ENCODE measurements at regions not wholly inside any gene's neighbourhood (a gene's known extent, or its start where the extent isn't known, plus 50 kb on each side); places are given as distances from the start of the nearest gene placed in this dataset.

- ATAC-seq (peak; percentile 79), DNase-seq (ENCODE audit: low spot score) (peak; percentile 34)
- no peak overlapping the region for H3K27ac ChIP-seq (ENCODE audit: low read depth)
- H4K20me1 ChIP-seq (replicated peaks; ENCODE audit: insufficient read depth) = no peaks in the 10 kb centered on the region
- TF ChIP-seq CTCF (conservative IDR thresholded peaks at IDR 0.05; ENCODE audit: low read depth in 2 of 2) (peak; percentile 19 to 27), EZH2phosphoT487 (IDR thresholded peaks at IDR 0.05; ENCODE audit: unreplicated experiment) (no peak), ZNF462 (CRISPR knock-in tag; IDR thresholded peaks at IDR 0.05) (no peak)
- no peaks in the 10 kb centered on the region for H3F3A ChIP-seq (replicated peaks; ENCODE audit: low read depth)
- no peak overlapping the region for H3K4me2 ChIP-seq
- H2AFZ ChIP-seq = no peak overlapping the region
- H3K79me2 ChIP-seq (replicated peaks; ENCODE audit: insufficient read depth) = no peaks in the 10 kb centered on the region
- H3K4me3 ChIP-seq = no peak overlapping the region
- Mint-ChIP-seq H3K9me3 (peaks cover 14% of the 10 kb centered on the region), H3K4me1 (no peaks in the 10 kb centered on the region), H3K4me3 (no peak overlapping the region), H3K36me3 (ENCODE audit: low read depth) (peaks cover 4% of the 10 kb centered on the region; the same call in 1 of the 3 replicates), H3K27me3 (ENCODE audit: insufficient read depth, low read depth, poor library complexity) (no peaks in the 10 kb centered on the region), H3K27ac (no peak overlapping the region)
- H3K36me3 ChIP-seq (ENCODE audit: insufficient read depth) = no peaks in the 10 kb centered on the region
- H3K4me1 ChIP-seq (ENCODE audit: insufficient read depth) = no peaks in the 10 kb centered on the region
- H3K9me2 ChIP-seq (ENCODE audit: insufficient read depth) = no peaks in the 10 kb centered on the region
- H3K27me3 ChIP-seq (ENCODE audit: insufficient read depth) = no peaks in the 10 kb centered on the region
These were observed 129.2 kb upstream of the SLCO1B1 start for GRCh38 chr12:21001778-21002177.

GRCh38 chr12:21025656-21026055, 105.3 kb upstream of the SLCO1B1 start:
- DNase-seq (ENCODE audit: low spot score) (no peak), ATAC-seq (no peak)
- Mint-ChIP-seq H3K36me3 (ENCODE audit: low read depth) (no peaks in the 10 kb centered on the region), H3K4me3 (no peak overlapping the region), H3K4me1 (no peaks in the 10 kb centered on the region), H3K27me3 (ENCODE audit: insufficient read depth, low read depth, poor library complexity) (no peaks in the 10 kb centered on the region), H3K9me3 (peaks cover 3% of the 10 kb centered on the region; the same call in 1 of the 3 replicates), H3K27ac (no peak overlapping the region)
- no peaks in the 10 kb centered on the region for H4K20me1 ChIP-seq (replicated peaks; ENCODE audit: insufficient read depth)
- no peak overlapping the region for H3K4me2 ChIP-seq
- no peaks in the 10 kb centered on the region for H3K9me2 ChIP-seq (ENCODE audit: insufficient read depth)
- H3K79me2 ChIP-seq (replicated peaks; ENCODE audit: insufficient read depth) = no peaks in the 10 kb centered on the region
- no peaks in the 10 kb centered on the region for H3F3A ChIP-seq (replicated peaks; ENCODE audit: low read depth)
- no peaks in the 10 kb centered on the region for H3K36me3 ChIP-seq (ENCODE audit: insufficient read depth)
- no peaks in the 10 kb centered on the region for H3K27me3 ChIP-seq (ENCODE audit: insufficient read depth)
- no peaks in the 10 kb centered on the region for H3K4me1 ChIP-seq (ENCODE audit: insufficient read depth)
- H2AFZ ChIP-seq = no peak overlapping the region
- H3K4me3 ChIP-seq = no peak overlapping the region
- no peak overlapping the region for H3K27ac ChIP-seq (ENCODE audit: low read depth)
- TF ChIP-seq ETS1 (IDR thresholded peaks at IDR 0.05) = no peak
- no peak for TF ChIP-seq ZNF331 (CRISPR knock-in tag; IDR thresholded peaks at IDR 0.05; ENCODE audit: low read depth)
- TF ChIP-seq EZH2phosphoT487 (IDR thresholded peaks at IDR 0.05; ENCODE audit: unreplicated experiment) = no peak
- no peak for TF ChIP-seq CREB1 (CRISPR knock-in tag; IDR thresholded peaks at IDR 0.05; ENCODE audit: low read depth)
- no peak for TF ChIP-seq EZH2 (IDR thresholded peaks at IDR 0.05; ENCODE audit: low read depth, unreplicated experiment)
- TF ChIP-seq ZNF114 (CRISPR knock-in tag; IDR thresholded peaks at IDR 0.05) = no peak
- no peak for TF ChIP-seq NANOG (IDR thresholded peaks at IDR 0.05; ENCODE audit: borderline replicate concordance)
- TF ChIP-seq REST (IDR thresholded peaks at IDR 0.05; ENCODE audit: unreplicated experiment) = no peak

Measured in GM23338 (cell line).